Esophagus muscularis mucosa (tissue), 4 donors: ENCODE measurements at regions not wholly inside any gene's neighbourhood (a gene's known extent, or its start where the extent isn't known, plus 50 kb on each side); places are given as distances from the start of the nearest gene placed in this dataset.

Experiments
- DNase-seq: peaks from one replicate; pipeline ENCODE4 v3.0.0-alpha.2; 2017; ENCODE audit errors: extremely low spot score
- H3K27ac ChIP-seq, 4 donors: fragments of 200-600 bp; sonication (generic); replicated peaks in 1 of 4; 1 replicate in 3 of 4; 2 replicates in 1 of 4; pipeline ENCODE4 v1.5.1; 2016 to 2019; ENCODE audit warnings: mild to moderate bottlenecking in 1 of 4
- H3K27me3 ChIP-seq, 4 donors: fragments of 200-600 bp; sonication (generic); one replicate each; pipeline versions ENCODE4 v1.5.1 to v1.6.0; 2016 to 2019
- H3K36me3 ChIP-seq, 4 donors: fragments of 200-600 bp; sonication (generic); one replicate each; pipeline ENCODE4 v1.5.1; 2016 to 2019
- H3K4me1 ChIP-seq, 4 donors: fragments of 200-600 bp; sonication (generic); one replicate each; pipeline ENCODE4 v1.5.1; 2016 to 2019
- H3K4me3 ChIP-seq, 4 donors: fragments of 200-600 bp; sonication (generic); 1 replicate in 2 of 4; 2 replicates in 2 of 4; pipeline ENCODE4 v1.5.1; 2016 to 2019; ENCODE audit warnings: mild to moderate bottlenecking in 4 of 4, moderate library complexity in 1 of 4
- H3K9me3 ChIP-seq, 4 donors: fragments of 200-600 bp; sonication (generic); 1 replicate in 3 of 4; 2 replicates in 1 of 4; pipeline ENCODE4 v1.5.1; 2016 to 2019
- CTCF ChIP-seq, 3 experiments: fragments of 200-600 bp in 2 of 3; fragments of 450-650 bp in 1 of 3; sonication (generic) in 2 of 3; IDR thresholded peaks; one replicate each; pipeline ENCODE4 v1.5.1; 2017 to 2019; ENCODE audit warnings: antibody characterized with exemption in 3 of 3, mild to moderate bottlenecking in 2 of 3, moderate library complexity in 1 of 3
- EP300 ChIP-seq: sonication (generic); formaldehyde crosslinking; IDR thresholded peaks from one replicate; pipeline ENCODE4 v1.6.1; 2017; ENCODE audit warnings: antibody characterized with exemption
- POLR2A ChIP-seq: fragments of 450-650 bp; IDR thresholded peaks from one replicate; pipeline ENCODE4 v1.6.1; 2017; ENCODE audit warnings: antibody characterized with exemption, moderate library complexity, mild to moderate bottlenecking, low read depth
- POLR2AphosphoS5 ChIP-seq, 2 donors: sonication (generic); formaldehyde crosslinking; IDR thresholded peaks; one replicate each; pipeline ENCODE4 v1.6.1; 2017; ENCODE audit warnings: antibody characterized with exemption in 2 of 2
- WGBS: methylation state at CpG from one replicate; pipeline ENCODE4 v1.1.5; 2018; 5-methylcytosine and 5-hydroxymethylcytosine counted together
- intact Hi-C: fragments of 100-400 bp; cut with DNase I; formaldehyde crosslinking; loops from one replicate; pipeline ENCODE4 v1.15.1; 2023

- DNase-seq: no peak
- intact Hi-C loops: no loop called here
- H3K27ac ChIP-seq: no peak overlapping the region
- 81% methylated on average over 3 of the region's 3 CpGs for whole genome bisulfite sequencing
- TF ChIP-seq POLR2A (no peak), CTCF (IDR thresholded peaks at IDR 0.05) (no peak), EP300 (no peak), POLR2AphosphoS5 (IDR thresholded peaks at IDR 0.05) (no peak)
- no peaks in the 10 kb centered on the region for H3K36me3 ChIP-seq
- H3K27me3 ChIP-seq: peaks cover 0 to 12% (median 0%) of the 10 kb centered on the region in 4 donors
- no peak overlapping the region for H3K4me3 ChIP-seq
- H3K4me1 ChIP-seq: no peaks in the 10 kb centered on the region
- no peaks in the 10 kb centered on the region for H3K9me3 ChIP-seq
Measured at GRCh38 chr2:129437725-129438124, 541.7 kb upstream of the RAB6C start.

- no peaks in the 10 kb centered on the region for H3K9me3 ChIP-seq
- no peak for TF ChIP-seq POLR2AphosphoS5 (IDR thresholded peaks at IDR 0.05)
- TF ChIP-seq EP300: no peak
- no peak for TF ChIP-seq CTCF (IDR thresholded peaks at IDR 0.05)
- no peak for TF ChIP-seq POLR2A
- H3K27me3 ChIP-seq: peaks cover 0 to 12% (median 0%) of the 10 kb centered on the region in 4 donors
- intact Hi-C loops: no loop called here
- no peak overlapping the region for H3K4me3 ChIP-seq
- H3K36me3 ChIP-seq: no peaks in the 10 kb centered on the region
- DNase-seq: no peak
- WGBS: 91% methylated on average over 13 of the region's 13 CpGs
- H3K4me1 ChIP-seq: no peaks in the 10 kb centered on the region
- no peak overlapping the region for H3K27ac ChIP-seq
Measured at GRCh38 chr2:129438501-129439057, 540.9 kb upstream of the RAB6C start.

GRCh38 chr2:129439406-129440302 is 539.8 kb upstream of the RAB6C start:
- WGBS: 76% methylated on average over 13 of the region's 13 CpGs
- DNase-seq: no peak
- TF ChIP-seq CTCF (IDR thresholded peaks at IDR 0.05) (no peak), EP300 (no peak), POLR2AphosphoS5 (IDR thresholded peaks at IDR 0.05) (no peak), POLR2A (no peak)
- intact Hi-C loops: no loop called here
- no peaks in the 10 kb centered on the region for H3K4me1 ChIP-seq
- H3K9me3 ChIP-seq: no peaks in the 10 kb centered on the region
- no peak overlapping the region for H3K4me3 ChIP-seq
- H3K27ac ChIP-seq: no peak overlapping the region
- peaks cover 0 to 14% (median 0%) of the 10 kb centered on the region in 4 donors for H3K27me3 ChIP-seq
- H3K36me3 ChIP-seq: no peaks in the 10 kb centered on the region

- DNase-seq: no peak
- intact Hi-C loops: no loop called here
Measured at GRCh38 chr2:129441610-129442009, 537.9 kb upstream of the RAB6C start.

More at GRCh38 chr2:129441610-129442009, 537.9 kb upstream of the RAB6C start:
- no peaks in the 10 kb centered on the region for H3K4me1 ChIP-seq
- no peaks in the 10 kb centered on the region for H3K36me3 ChIP-seq
- H3K27me3 ChIP-seq: peaks cover 0 to 18% (median 0%) of the 10 kb centered on the region in 4 donors
- H3K27ac ChIP-seq: no peak overlapping the region
- no peaks in the 10 kb centered on the region for H3K9me3 ChIP-seq
- TF ChIP-seq POLR2A (no peak), CTCF (IDR thresholded peaks at IDR 0.05) (no peak), EP300 (no peak), POLR2AphosphoS5 (IDR thresholded peaks at IDR 0.05) (no peak)
- no peak overlapping the region for H3K4me3 ChIP-seq
